Peyer's patch (tissue), 4 donors: ENCODE measurements at regions not wholly inside any gene's neighbourhood (a gene's known extent, or its start where the extent isn't known, plus 50 kb on each side); places are given as distances from the start of the nearest gene placed in this dataset.
A peak's percentile ranks its signal among the peaks of the same experiment; 100 is the strongest.

Experiments used
- DNase-seq, 3 donors: peaks; one replicate each; pipeline ENCODE4 v3.0.0-alpha.2; 2017 to 2019
- H3K27ac ChIP-seq, 4 donors: fragments of 200-600 bp; sonication (generic); one replicate each; pipeline ENCODE4 v1.5.1; 2016 to 2019
- H3K27me3 ChIP-seq, 2 donors: fragments of 200-600 bp; sonication (generic); one replicate each; pipeline ENCODE4 v1.5.1; 2019
- H3K36me3 ChIP-seq, 3 donors: fragments of 200-600 bp; sonication (generic); one replicate each; pipeline ENCODE4 v1.5.1; 2016 to 2019
- H3K4me1 ChIP-seq, 4 donors: fragments of 200-600 bp; sonication (generic); one replicate each; pipeline ENCODE4 v1.5.1; 2016 to 2019
- H3K4me3 ChIP-seq, 4 donors: fragments of 200-600 bp; sonication (generic); 1 replicate in 3 of 4; 2 replicates in 1 of 4; pipeline ENCODE4 v1.5.1; 2016 to 2019; ENCODE audit warnings: mild to moderate bottlenecking in 1 of 4
- H3K9me3 ChIP-seq, 4 donors: fragments of 200-600 bp; sonication (generic); one replicate each; pipeline ENCODE4 v1.5.1; 2016 to 2019; ENCODE audit warnings: mild to moderate bottlenecking in 1 of 4
- POLR2A ChIP-seq, 2 donors: fragments of 450-650 bp; IDR thresholded peaks; one replicate each; pipeline ENCODE4 v1.5.1; 2017; ENCODE audit warnings: antibody characterized with exemption in 2 of 2, mild to moderate bottlenecking in 2 of 2, moderate library complexity in 2 of 2
- TF ChIP-seq, protein P1 (sequence below), 6 experiments: fragments of 450-650 bp in 4 of 6; fragments of 200-600 bp in 2 of 6; sonication (generic) in 1 of 6; IDR thresholded peaks; one replicate each; pipeline ENCODE4 v1.5.1; 2017 to 2019; ENCODE audit warnings: antibody characterized with exemption in 6 of 6, mild to moderate bottlenecking in 3 of 6, moderate library complexity in 1 of 6

- H3K27me3 ChIP-seq = no peaks in the 10 kb centered on the region
- H3K27ac ChIP-seq = no peak overlapping the region
- no peak overlapping the region for H3K4me3 ChIP-seq
- TF ChIP-seq POLR2A (IDR thresholded peaks at IDR 0.05) = no peak
- TF ChIP-seq, protein P1, sequence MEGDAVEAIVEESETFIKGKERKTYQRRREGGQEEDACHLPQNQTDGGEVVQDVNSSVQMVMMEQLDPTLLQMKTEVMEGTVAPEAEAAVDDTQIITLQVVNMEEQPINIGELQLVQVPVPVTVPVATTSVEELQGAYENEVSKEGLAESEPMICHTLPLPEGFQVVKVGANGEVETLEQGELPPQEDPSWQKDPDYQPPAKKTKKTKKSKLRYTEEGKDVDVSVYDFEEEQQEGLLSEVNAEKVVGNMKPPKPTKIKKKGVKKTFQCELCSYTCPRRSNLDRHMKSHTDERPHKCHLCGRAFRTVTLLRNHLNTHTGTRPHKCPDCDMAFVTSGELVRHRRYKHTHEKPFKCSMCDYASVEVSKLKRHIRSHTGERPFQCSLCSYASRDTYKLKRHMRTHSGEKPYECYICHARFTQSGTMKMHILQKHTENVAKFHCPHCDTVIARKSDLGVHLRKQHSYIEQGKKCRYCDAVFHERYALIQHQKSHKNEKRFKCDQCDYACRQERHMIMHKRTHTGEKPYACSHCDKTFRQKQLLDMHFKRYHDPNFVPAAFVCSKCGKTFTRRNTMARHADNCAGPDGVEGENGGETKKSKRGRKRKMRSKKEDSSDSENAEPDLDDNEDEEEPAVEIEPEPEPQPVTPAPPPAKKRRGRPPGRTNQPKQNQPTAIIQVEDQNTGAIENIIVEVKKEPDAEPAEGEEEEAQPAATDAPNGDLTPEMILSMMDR (IDR thresholded peaks at IDR 0.05) = no peak
- no peaks in the 10 kb centered on the region for H3K9me3 ChIP-seq
- no peaks in the 10 kb centered on the region for H3K4me1 ChIP-seq
- DNase-seq = no peak
- H3K36me3 ChIP-seq = no peaks in the 10 kb centered on the region
Observed at GRCh38 chr2:217650229-217650628, 352.6 kb downstream of the TNS1 start.

- TF ChIP-seq, protein P1 (IDR thresholded peaks at IDR 0.05) = no peak
- no peak for TF ChIP-seq POLR2A (IDR thresholded peaks at IDR 0.05)
- H3K36me3 ChIP-seq = no peaks in the 10 kb centered on the region
- no peak overlapping the region for H3K27ac ChIP-seq
- no peak for DNase-seq
- no peaks in the 10 kb centered on the region for H3K9me3 ChIP-seq
- no peaks in the 10 kb centered on the region for H3K27me3 ChIP-seq
- no peaks in the 10 kb centered on the region for H3K4me1 ChIP-seq
- no peak overlapping the region for H3K4me3 ChIP-seq
Observed at GRCh38 chr2:217647925-217648324, 354.9 kb downstream of the TNS1 start.

- Histone ChIP-seq H3K4me1 (no peaks in the 10 kb centered on the region), H3K27me3 (no peaks in the 10 kb centered on the region), H3K27ac (no peak overlapping the region), H3K36me3 (no peaks in the 10 kb centered on the region), H3K9me3 (no peaks in the 10 kb centered on the region), H3K4me3 (no peak overlapping the region)
- DNase-seq = no peak
- TF ChIP-seq, protein P1 (IDR thresholded peaks at IDR 0.05) = no peak
- no peak for TF ChIP-seq POLR2A (IDR thresholded peaks at IDR 0.05)
Observed at GRCh38 chr2:217647226-217647625, 355.6 kb downstream of the TNS1 start.

DNA sequence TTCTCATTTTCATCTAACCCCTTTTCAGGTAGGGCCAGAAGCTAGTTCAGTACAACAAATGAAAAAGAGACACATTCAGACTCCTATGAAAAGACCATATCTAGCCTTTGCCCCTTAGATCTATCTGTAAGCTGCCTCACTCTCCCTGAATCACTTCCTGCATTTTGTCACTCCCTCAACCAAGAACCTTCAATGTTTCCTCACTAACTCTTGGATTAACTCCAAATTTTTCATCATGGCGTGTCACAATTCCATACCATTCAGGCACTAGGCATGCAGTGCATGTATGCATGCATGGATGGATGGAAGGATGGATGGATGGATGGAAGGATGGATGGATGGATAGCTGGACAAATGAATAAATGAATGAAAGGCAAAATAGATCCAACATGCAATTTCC lies 356.9 kb downstream of the TNS1 start:
- H3K36me3 ChIP-seq = no peaks in the 10 kb centered on the region
- H3K9me3 ChIP-seq = no peaks in the 10 kb centered on the region
- no peak overlapping the region for H3K4me3 ChIP-seq
- no peak overlapping the region for H3K27ac ChIP-seq
- no peak for DNase-seq
- no peaks in the 10 kb centered on the region for H3K4me1 ChIP-seq
- TF ChIP-seq, protein P1 (IDR thresholded peaks at IDR 0.05) = no peak
- TF ChIP-seq POLR2A (IDR thresholded peaks at IDR 0.05) = no peak
- no peaks in the 10 kb centered on the region for H3K27me3 ChIP-seq

DNA sequence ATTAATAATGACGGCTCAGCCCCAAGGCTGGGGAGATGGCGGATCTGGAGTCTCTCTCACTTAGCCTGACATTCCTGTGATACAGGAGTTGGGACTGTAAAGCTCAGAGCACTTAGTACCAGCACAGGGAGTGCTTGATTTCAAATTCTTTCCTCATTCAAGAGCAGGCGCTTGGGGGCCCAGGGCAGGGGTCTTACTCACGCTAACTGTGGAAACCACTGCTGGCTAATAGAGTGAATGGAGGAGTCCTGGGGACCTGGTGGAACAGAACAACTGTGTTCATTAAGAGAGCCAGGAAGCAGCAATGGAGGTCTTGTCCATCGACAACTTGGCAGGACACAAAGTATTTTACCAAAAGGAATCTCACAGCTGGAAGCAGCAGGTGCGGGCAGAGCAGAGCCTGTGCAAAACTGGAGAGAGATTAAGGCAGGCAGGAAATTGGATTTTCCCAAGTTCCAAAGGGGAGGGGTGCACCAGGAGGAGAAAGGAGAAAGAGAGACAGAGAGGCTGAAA lies 358.9 kb downstream of the TNS1 start:
- Histone ChIP-seq H3K4me3 (no peak overlapping the region), H3K27me3 (no peaks in the 10 kb centered on the region), H3K36me3 (no peaks in the 10 kb centered on the region), H3K9me3 (no peaks in the 10 kb centered on the region), H3K4me1 (no peaks in the 10 kb centered on the region), H3K27ac (peak overlapping the region in 2 of 4 donors; percentile 8 to 47)
- no peak for TF ChIP-seq POLR2A (IDR thresholded peaks at IDR 0.05)
- DNase-seq = no peak

DNA sequence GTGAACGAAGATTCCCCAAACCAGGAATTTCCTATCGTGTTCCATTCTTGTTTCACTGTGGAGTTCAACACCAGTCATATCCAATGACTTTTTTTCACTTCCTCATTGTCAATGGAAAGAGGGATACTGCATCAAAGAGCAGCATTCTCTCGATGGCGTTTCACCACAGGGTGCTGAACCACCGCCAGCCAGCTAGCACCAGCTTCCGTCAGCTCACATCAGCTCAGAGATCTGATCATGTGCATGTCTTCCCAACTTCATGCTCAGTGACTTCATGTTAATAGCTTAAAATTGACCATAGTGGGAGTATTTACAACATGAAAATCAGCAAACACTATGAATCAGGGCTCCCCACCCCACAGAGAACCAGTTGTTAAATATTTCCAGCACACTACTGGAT lies 359.9 kb downstream of the TNS1 start:
- peak overlapping the region in 2 of 4 donors; percentile 4 to 53 for H3K27ac ChIP-seq

More for the DNA sequence above, 359.9 kb downstream of the TNS1 start:
- Histone ChIP-seq H3K4me3 (no peak overlapping the region), H3K4me1 (no peaks in the 10 kb centered on the region), H3K27me3 (no peaks in the 10 kb centered on the region), H3K9me3 (no peaks in the 10 kb centered on the region), H3K36me3 (no peaks in the 10 kb centered on the region)
- TF ChIP-seq POLR2A (IDR thresholded peaks at IDR 0.05) = no peak
- TF ChIP-seq, protein P1 (IDR thresholded peaks at IDR 0.05) = no peak
- no peak for DNase-seq
